HG02938 (cell line): ENCODE measurements at regions not wholly inside any gene's neighbourhood (a gene's known extent, or its start where the extent isn't known, plus 50 kb on each side); places are given as distances from the start of the nearest gene placed in this dataset.
"Not testable (repeated sequence)": the region's sequence is repeated elsewhere in the genome, so short reads cannot be mapped to it uniquely, and the experiment has no call there.

ENCODE experiments used
- ATAC-seq: cut with Tn5 transposase; IDR thresholded peaks from one replicate; pipeline ENCODE4 v1.9.1; 2021; ENCODE audit warnings: mild to moderate bottlenecking, moderate library complexity; ENCODE audit not compliant: unreplicated experiment

DNA sequence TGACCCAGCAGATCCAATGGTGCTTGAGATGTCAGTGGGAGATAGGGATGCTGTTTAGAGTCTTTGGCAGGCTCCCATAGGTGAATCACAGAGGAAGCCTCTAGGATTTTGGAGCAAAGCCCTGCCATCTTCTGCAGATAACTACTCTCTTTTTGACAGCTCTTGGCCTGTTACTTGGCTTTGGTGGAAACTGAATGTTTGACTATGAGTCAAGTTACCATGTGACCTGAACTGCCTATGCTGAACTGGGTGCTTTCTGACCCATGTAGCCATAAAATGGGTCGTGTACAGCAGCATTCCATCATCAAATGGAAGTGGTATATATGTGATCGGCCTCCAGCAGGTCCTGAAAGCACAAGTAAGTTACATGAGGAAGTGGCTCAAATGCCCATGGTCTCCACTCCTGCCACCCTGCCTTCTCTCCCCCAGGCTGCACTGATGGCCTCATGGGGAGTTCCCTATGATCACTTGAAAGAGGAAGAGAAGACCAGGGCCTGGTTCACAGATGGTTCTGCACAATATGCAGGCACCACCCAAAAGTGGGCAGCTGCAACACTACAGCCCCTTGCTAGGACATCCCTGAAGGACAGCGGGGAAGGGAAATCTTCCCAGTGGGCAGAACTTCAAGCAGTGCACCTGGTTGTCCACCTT lies 105.6 kb upstream of the ZC3H12A start:
- ATAC-seq, result not testable (repeated sequence)

DNA sequence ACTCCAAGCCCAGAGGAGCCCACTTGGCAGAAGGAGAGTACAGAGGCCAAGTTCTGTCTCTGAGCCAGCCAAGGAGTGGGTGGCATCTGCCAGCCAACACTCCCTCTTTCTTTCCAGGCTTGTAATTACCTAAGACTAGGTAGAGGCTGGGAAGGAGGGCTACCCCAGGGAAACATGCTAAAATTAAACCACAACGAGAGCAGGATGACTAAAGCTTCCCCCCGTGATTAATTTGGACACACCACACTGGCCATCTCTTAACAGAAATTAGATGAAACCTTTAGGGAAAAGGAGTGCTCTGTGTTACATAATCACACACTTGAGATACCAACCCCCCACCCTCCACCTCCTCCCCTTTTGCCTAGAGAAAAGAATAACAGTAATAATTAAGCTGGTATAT lies 102.1 kb upstream of the ZC3H12A start:
- ATAC-seq, result no peak

DNA sequence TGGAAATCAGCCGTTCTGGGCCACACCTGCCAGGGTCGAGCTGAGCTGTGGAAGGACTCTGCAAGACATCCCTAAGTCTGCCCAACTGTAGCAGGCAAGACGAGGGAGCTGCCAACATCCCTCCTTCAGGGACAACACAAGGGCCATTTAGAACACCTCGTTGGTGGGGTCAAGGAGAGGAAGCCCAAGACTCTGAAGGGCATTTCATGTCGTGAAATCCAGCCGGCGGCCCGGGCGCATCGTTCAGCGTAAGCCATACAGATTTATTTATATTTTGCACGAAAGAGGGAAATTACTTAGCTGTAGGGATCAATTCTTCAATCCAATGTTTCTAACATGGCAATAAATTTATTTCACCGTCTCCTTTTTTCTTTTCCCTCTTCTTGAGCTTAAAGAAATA lies 101.7 kb upstream of the ZC3H12A start:
- no peak for ATAC-seq

DNA sequence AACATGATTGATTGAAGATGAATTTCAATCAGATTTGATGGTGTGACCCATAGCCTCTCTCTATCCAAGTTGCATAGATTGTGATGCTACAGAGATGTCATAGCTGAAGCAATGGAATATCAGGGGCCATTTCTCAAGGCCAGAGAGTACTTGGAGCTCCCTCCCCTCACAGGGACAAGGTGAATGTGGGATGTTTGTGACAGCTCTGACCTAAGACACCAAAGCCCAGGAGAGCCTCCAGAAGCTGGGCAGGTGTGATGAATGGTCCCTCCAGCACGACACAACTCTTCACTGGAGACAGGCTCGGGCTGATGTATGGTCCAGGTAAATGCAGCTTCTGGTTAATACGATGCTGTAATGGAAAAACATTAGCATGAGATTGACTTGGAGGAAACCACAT lies 101.0 kb upstream of the ZC3H12A start:
- no peak for ATAC-seq

DNA sequence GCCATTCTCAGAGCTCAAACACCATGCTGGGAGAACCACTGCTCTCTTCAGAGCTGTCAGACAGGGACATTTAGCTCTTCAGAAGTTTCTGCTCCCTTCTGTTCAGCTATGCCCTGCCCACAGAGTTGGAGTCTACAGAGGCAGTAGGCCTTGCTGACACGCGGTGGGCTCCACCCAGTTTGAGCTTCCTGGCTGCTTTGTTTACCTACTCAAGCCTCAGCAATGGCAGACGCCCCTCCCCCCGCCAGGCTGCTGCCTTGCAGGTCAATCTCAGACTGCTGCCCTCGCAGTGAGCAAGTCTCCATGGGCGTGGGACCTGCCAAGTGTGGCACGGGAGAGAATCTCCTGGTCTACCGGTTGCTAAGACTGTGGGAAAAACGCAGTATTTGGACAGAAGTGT lies 93.8 kb upstream of the ZC3H12A start:
- ATAC-seq, result not testable (repeated sequence)

DNA sequence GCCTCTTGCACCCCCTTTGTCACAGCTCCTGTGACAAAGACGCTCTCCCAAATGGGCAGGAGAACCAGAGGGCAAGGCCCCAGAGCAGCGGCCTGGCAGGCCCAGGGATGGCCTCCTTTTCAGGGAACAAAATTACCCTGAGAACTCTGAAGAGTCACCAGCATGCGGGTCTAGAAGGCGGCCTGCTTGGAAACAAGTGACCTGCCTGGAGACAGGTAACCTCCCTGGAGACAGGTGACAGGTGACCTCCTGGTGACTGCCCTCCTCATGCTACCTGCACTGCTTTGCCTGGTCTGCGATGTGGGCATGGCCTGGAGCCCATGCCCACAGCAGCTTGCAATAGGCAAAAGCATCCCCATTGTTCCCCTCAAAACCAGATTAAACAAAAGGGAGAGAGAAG lies 86.5 kb upstream of the ZC3H12A start:
- ATAC-seq, result no peak

DNA sequence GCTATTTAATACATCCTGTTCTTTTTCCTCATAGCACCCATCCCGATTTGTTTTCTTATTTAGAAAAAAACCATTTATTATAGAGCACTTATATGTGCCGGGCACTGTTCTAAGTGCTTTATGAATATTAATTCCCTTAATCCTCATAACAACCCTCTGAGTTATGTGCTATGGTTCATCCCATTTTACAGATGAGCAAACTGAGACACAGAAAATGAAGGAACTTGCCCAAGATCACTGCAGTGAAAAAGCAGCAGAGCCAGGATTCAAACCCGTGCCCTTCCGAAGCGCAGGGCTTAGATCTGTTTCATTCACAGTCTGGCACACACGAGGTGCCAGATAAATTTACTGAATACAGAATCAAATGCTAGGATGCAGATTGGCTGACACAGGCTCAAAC lies 85.1 kb upstream of the ZC3H12A start:
- no peak for ATAC-seq

DNA sequence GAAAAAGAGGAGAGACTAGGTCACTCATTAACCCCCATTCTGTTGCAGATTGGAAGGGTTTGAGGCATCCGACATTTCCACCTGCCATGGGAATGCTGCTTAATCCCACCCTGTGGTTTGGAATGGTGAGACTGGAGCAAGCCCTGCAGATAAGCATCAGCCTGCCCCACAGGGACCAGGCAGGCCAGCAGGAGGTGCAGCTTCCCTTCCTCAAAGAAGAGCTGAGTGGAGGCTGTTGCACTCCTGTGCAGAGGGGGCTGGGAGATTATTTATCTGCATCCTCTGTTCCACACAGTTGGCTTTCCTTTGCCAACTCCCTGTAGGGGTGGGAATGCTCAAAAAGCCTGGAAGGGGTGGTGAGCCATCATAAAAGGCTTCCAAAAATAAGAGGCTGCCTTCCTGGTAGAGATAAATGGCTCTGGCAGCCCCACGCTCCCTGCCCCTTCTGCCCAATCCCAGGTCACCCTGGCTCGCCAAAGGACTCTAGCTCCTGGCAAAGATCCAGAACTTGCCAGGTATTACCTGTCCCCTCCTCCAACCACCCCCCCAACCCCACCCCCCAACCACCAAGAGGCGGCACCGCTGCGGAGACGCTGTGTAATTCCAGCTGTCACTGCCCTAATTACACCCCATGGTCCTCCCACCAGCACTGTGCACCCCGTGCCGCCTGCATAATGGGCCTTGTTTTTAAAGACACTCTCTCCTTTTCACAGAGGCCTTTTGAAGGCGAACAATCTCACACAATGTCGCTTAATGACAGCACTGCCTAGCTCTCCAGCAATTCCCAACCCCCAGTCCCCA lies 83.0 kb upstream of the ZC3H12A start:
- no peak for ATAC-seq

DNA sequence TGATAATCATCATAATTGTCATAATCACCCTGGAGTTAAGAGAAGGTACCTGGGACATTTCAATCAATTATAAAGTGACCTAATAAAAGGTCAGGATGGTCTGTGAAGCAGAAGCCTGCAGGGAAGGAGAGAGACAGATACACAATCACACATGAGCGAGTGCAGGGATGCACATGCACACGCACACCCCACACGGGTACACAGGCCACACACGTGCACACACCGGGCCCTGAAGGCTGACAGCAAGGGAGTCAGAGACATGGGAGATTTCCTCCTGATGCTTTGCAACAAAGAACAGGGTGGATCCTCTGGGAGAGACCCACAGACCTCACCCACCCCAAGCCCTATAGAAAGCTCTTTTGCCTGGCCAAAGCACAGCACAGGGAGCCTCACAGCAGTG lies 82.3 kb upstream of the ZC3H12A start:
- no peak for ATAC-seq

DNA sequence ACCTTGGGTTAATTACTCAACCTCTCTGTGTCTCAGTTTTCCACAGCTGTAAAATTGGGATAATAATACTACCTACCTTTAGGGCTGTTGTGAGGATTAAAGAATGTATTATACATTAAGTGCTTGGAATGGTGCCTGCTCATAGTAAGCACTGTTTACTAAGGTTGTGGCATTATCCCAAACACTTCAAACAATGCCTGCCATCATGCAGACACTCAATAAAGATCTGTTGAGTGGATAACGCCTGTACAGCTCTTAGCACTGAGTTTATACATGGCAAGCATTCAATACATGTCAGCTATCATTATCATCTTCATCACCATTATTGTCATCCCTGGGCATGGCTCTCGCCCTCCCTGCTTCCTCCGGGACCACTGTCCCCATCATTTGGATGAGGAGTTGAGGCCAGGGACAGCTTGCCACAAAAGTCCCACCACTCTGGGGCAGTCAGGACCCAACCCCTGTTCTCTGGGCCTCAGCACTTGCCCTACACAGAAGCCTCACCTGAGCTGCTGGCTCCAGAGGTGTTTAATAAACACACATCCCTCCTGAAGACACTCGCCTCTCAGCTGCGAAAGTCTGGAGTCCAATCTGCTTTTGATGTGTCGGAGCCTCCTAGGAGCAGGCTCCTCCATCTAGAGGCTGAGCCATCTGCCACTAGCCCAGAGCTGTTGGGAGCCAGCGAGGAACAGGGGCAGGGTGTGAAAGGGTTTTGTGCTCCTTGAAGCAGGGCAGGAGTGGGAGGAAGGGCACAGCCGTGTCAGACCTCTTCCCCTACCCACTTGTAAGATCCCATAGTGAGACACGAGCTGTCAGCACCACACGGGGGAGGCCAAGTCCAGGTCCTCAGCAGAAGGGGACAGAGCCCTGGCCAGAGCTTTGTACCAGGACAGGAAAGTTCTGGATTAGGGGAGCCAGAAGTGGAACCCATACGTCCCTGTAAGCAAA lies 80.9 kb upstream of the ZC3H12A start:
- ATAC-seq, result no peak

DNA sequence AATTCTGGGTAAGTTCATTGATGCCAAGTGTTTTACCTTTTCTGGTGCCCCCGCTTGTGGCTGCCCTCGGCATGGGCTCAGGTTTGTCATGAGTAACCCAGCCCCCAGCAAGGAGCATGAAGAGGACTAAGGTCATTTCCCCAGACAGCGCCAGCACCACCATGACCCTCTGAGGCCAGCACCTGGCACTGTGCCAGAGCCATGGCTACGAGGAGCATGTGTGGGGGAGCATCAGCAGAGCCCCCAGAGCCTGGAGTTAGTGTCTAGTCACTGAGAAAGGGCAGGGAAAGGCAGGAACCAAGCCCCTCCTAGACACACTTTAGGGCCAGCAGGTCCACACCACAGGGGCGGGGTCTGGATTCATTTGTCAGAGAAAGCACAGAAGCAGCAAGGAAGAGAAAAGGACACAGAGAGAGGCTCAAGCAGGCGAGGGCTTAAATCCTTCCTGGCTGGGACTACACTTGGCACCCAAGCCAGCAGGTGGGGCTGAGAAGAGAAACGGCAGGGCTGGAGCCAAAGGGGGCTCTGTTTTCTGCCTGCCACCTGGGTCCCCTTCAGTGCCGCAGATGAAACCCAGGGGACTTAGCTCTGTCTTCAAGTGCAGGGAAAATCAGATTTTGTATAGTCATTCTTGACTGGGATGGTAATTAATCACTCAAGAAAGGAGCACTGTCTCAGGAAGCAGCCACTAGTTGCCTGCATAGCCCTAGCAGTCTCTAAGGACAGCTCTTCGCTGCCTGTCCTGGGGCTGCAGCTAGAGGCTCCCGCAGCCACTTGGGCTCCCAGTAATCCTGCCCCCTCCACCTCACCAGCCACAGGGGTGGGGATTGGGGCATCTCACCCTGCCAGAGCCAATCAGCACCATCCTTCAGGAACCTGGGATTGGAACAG lies 79.6 kb upstream of the ZC3H12A start:
- no peak for ATAC-seq

DNA sequence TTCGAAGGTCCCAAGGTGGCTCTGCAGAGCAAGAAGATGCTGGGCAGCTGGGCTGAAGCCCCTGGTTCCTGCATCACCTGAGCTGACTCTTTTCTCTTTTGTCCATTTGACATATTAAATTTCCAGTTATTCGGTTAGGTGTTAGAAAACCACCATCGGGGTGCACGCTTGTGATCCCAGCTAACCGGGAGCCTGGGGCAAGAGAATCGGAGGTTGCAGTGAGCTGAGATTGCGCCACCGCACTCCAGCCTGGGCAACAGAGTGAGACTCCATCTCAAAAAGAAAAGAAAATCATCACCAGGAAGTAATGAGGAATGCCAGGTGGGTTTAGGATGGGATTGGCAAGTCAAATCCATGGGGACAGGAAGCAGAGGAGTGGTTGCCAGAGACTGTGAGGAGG lies 76.3 kb upstream of the ZC3H12A start:
- ATAC-seq, result no peak

DNA sequence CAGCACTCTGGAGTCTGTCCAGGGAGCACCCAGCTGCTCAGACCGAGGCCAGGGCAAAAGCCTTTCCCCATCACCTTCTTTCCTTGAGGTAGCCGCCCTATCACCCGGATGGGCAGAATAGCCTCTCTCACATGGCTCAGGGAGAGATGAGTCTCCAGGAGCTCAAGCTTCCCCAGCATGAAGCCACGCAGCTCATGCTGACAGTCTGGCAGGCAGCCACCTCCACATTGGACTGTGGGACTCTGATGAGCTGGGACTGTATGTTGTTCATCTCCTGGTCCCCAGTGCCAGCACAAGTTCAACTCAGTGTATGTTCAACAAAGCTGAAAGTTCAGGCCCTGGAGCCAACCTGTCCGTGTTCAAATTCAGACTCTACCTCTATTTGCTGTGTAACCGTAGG lies 75.2 kb upstream of the ZC3H12A start:
- no peak for ATAC-seq

DNA sequence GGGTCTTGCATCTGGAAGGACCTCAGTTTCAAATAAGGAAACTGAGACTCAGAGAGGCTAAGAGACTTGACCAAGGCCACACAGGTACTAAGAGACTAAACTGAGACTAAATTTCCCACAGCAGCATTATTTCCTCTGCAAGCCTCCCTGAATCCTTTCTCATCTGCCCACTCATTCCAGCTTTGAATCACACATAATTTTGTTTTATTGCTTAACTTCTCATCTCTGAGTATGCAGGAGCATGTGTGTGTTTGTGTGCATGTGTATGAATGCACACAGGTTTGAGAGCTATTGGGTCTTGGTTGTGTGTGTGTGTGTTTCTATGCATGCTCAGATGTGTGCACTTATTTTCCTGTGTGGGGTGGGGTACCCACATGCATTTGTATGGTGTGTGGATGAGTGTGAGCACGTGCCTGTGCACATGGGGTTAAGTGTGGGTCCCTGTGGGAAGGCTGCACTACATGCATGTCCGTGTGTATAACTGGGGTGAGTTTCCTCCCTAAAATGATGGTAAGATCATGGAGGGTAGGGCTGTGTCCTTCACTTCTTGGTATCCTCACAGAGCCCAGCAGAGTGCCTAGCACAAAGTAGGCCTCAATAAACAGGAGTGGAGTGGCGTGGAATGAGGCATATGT lies 74.4 kb upstream of the ZC3H12A start:
- no peak for ATAC-seq

DNA sequence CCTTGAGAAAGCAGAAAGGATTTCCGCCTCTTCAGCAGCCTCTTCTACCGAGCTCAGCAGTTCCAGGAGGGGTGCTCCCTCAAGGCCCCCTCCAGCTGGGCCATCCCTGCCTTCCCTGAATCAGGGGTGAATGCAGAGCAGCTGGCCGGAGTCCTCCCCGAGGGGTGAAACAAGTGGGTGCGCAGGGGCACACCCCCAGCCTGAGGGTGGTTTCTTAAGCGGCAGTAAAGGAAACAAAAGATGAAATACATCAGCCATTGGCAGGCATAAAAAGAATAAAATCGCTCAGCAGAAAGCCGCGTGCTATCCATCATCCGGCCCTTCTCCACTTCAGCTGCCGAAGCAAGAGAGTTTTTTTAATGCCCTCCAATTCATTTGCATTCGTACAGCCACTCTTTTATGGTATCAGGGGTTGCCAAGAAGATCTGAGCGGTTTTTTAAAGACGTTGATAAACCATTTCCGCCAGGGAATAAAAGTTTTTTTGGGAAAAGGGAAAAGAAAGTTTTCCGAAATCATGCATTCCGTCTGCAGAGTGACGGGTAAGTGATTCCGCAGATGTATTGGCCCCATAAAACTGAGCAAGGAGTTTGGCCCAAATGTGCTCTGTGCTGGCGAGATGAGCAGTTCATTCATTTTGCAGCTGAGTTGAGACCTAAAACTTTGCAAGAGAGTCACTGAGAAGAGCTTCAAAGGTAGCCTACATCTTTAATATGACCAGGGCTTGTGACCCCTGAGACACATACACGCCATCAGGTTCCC lies 73.7 kb upstream of the ZC3H12A start:
- no peak for ATAC-seq

DNA sequence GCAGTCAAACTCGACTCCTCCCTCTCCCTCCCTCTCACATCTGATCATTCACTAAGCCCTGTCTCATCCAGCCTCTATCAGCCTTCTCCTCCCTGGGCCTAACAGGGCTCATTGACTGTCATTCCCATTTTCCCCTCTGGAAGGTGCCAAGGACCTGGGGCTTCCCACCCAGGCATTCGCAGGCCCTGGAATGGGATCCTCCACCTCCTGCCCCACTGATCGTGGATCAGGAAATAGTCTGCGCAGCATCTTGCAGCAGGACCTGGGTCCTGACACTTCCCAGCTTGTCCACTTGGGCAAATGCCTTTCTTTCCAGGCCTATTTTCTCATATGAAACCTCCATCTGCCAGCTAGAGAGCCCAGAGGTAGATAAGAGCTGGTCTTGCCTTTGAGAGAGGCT lies 71.2 kb upstream of the ZC3H12A start:
- ATAC-seq, result no peak

DNA sequence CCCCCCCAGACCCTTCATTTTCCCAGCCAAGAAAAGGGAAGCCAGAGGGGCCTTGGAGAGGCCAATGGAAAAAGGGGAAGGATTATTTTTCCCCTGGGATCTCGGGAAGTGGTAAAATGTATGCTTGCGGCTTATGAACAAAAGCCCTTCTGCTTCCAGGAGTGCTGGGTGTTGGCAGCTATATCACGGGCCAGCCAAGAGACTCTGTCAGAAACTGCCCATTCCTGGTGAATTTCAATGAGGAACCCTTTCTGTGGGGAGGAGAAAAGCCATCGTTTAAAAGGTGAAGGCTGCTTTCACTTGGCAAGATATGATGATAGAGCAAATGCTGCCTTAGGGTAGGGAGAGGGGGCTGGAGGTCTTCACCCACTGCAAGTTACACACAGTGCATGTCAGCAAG lies 69.7 kb upstream of the ZC3H12A start:
- ATAC-seq, result no peak

DNA sequence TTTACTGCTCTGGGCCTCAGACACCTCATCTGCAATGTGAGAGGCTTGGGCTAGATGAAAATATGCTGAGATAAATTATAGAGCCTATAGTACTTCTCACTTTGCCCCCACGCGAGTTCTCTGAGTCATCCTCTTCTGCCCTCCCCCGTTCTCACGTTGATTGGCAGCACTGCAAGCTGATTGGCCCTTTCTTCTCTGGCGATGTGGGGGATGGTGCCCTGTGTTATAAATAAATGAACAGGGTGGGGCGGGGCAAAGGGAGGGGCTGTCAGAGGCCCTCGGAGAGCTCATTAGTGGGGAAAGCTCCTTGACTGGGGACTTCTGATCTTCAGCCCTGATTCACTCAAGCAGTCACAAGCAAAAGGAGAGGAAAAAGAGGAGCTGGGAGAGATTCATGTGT lies 64.3 kb upstream of the ZC3H12A start:
- no peak for ATAC-seq

DNA sequence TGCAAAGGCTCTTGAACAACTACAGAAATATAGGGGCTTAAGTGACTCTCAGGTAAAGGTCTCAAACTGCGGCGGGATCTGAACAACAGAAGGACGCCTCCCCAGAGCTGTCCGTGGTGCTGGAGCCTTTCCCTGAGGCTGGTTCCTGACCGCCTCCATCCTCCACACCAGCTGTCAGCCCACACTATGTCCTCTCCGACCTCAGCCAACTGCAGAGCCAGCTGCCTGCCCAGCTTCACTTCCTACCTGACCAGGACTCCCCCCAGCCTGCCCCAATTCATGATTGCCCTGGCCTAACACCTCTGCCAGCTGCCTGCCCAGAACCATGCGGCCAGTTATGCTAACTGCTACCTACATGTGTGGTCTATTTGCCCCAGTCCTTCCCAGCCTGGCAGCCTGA lies 63.6 kb upstream of the ZC3H12A start:
- no peak for ATAC-seq
